Endodermal cell (in vitro differentiated cells): ENCODE measurements at regions not wholly inside any gene's neighbourhood (a gene's known extent, or its start where the extent isn't known, plus 50 kb on each side); places are given as distances from the start of the nearest gene placed in this dataset.

Source experiments
- DNase-seq: peaks from one replicate; pipeline ENCODE4 v3.0.0-alpha.2; 2017
- H3K27ac ChIP-seq: 2 replicates; pipeline ENCODE4 v1.5.1; 2013; ENCODE audit warnings: mild to moderate bottlenecking, low read depth, low read length, moderate library complexity
- H3K27me3 ChIP-seq: 2 replicates; pipeline ENCODE4 v1.6.1; 2013; ENCODE audit warnings: mild to moderate bottlenecking, low read length, moderate library complexity; ENCODE audit not compliant: insufficient read depth, control insufficient read depth, poor library complexity, severe bottlenecking
- H3K36me3 ChIP-seq: 2 replicates; pipeline ENCODE4 v1.7.0; 2013; ENCODE audit warnings: mild to moderate bottlenecking, low read length, moderate library complexity; ENCODE audit not compliant: control insufficient read depth, insufficient read depth
- H3K4me1 ChIP-seq: one replicate; pipeline ENCODE4 v1.7.0; 2013; ENCODE audit warnings: low read length; ENCODE audit not compliant: control insufficient read depth, insufficient read depth
- H3K4me3 ChIP-seq: 2 replicates; pipeline ENCODE4 v1.5.1; 2013; ENCODE audit warnings: mild to moderate bottlenecking, low read length, moderate library complexity
- H3K9ac ChIP-seq: 2 replicates; pipeline ENCODE4 v1.6.1; 2013; ENCODE audit warnings: mild to moderate bottlenecking, low read length, moderate library complexity; ENCODE audit not compliant: poor library complexity, severe bottlenecking; ENCODE audit errors: extremely low read depth
- H3K9me3 ChIP-seq: 2 replicates; pipeline ENCODE4 v1.6.1; 2013; ENCODE audit warnings: mild to moderate bottlenecking, low read length, moderate library complexity; ENCODE audit not compliant: control insufficient read depth
- H3K27ac Mint-ChIP-seq: 2 replicates; pipeline ENCODE4 v1.8.0; 2020; ENCODE audit warnings: mixed read lengths
- H3K27me3 Mint-ChIP-seq: 2 replicates; pipeline ENCODE4 v1.8.0; 2021; ENCODE audit warnings: mild to moderate bottlenecking, mixed read lengths; ENCODE audit not compliant: insufficient read depth
- H3K36me3 Mint-ChIP-seq: 2 replicates; pipeline ENCODE4 v1.8.0; 2020; ENCODE audit warnings: low read depth, mixed read lengths
- H3K4me1 Mint-ChIP-seq: 2 replicates; pipeline ENCODE4 v1.8.0; 2020; ENCODE audit warnings: mixed read lengths
- H3K4me3 Mint-ChIP-seq: 2 replicates; pipeline ENCODE4 v1.8.0; 2020; ENCODE audit warnings: mild to moderate bottlenecking, moderate library complexity, mixed read lengths
- H3K9me3 Mint-ChIP-seq: 2 replicates; pipeline ENCODE4 v1.8.0; 2020; ENCODE audit warnings: mild to moderate bottlenecking, mixed read lengths
- WGBS, 2 experiments: methylation state at CpG; one replicate each; pipeline versions ENCODE4 v1.1.5 to v1.1.7; 2013; ENCODE audit warnings: missing lambda C conversion rate in 2 of 2, mixed read lengths in 1 of 2; ENCODE audit not compliant: insufficient coverage in 1 of 2, insufficient read length in 1 of 2; 5-methylcytosine and 5-hydroxymethylcytosine counted together
- TF ChIP-seq, protein P1 (sequence below): fragments of 200-600 bp; sonication (generic); conservative IDR thresholded peaks from 2 replicates; pipeline ENCODE4 v1.5.0; 2021; ENCODE audit warnings: antibody characterized with exemption, mild to moderate bottlenecking

DNA sequence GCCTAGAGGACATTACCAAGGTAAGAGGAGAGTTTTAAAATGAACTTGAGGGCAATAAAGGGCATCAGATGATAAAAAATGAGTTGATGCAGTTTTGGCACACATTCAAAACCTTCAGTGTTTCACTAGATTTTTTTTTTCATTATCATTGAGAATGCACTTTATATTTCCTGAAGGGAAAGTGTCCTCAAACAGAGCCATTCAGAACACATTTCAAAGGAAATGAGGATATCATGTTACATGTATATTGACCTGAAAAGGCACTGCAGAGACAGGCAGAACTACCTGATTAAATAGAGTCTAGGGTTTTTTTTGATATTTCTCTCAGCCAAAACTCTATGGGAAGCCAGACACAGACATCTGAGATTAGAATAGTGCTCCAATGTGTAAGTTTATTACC is 454.0 kb downstream of the NEBL start:
- Mint-ChIP-seq H3K4me3 (no peak overlapping the region), H3K36me3 (peaks cover 4% of the 10 kb centered on the region), H3K4me1 (no peaks in the 10 kb centered on the region), H3K9me3 (peaks cover 43% of the 10 kb centered on the region), H3K27ac (no peak overlapping the region), H3K27me3 (no peaks in the 10 kb centered on the region)
- no peaks in the 10 kb centered on the region for H3K36me3 ChIP-seq
- TF ChIP-seq, protein P1, sequence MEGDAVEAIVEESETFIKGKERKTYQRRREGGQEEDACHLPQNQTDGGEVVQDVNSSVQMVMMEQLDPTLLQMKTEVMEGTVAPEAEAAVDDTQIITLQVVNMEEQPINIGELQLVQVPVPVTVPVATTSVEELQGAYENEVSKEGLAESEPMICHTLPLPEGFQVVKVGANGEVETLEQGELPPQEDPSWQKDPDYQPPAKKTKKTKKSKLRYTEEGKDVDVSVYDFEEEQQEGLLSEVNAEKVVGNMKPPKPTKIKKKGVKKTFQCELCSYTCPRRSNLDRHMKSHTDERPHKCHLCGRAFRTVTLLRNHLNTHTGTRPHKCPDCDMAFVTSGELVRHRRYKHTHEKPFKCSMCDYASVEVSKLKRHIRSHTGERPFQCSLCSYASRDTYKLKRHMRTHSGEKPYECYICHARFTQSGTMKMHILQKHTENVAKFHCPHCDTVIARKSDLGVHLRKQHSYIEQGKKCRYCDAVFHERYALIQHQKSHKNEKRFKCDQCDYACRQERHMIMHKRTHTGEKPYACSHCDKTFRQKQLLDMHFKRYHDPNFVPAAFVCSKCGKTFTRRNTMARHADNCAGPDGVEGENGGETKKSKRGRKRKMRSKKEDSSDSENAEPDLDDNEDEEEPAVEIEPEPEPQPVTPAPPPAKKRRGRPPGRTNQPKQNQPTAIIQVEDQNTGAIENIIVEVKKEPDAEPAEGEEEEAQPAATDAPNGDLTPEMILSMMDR: no peak
- H3K9me3 ChIP-seq: no peaks in the 10 kb centered on the region
- no peak overlapping the region for H3K27ac ChIP-seq
- H3K4me3 ChIP-seq: no peak overlapping the region
- H3K4me1 ChIP-seq: no peaks in the 10 kb centered on the region
- no peak overlapping the region for H3K9ac ChIP-seq
- H3K27me3 ChIP-seq: no peaks in the 10 kb centered on the region
- DNase-seq: no peak

- no peak for DNase-seq
- H3K4me1 Mint-ChIP-seq: no peaks in the 10 kb centered on the region
- H3K36me3 ChIP-seq: no peaks in the 10 kb centered on the region
- H3K9ac ChIP-seq: no peak overlapping the region
- H3K4me1 ChIP-seq: no peaks in the 10 kb centered on the region
- TF ChIP-seq, protein P1: no peak
- H3K36me3 Mint-ChIP-seq: peaks cover 4% of the 10 kb centered on the region
- no peaks in the 10 kb centered on the region for H3K27me3 ChIP-seq
- H3K9me3 ChIP-seq: peaks cover 21% of the 10 kb centered on the region
- peaks cover 28% of the 10 kb centered on the region for H3K9me3 Mint-ChIP-seq
- H3K27ac ChIP-seq: no peak overlapping the region
- H3K4me3 Mint-ChIP-seq: no peak overlapping the region
- H3K27ac Mint-ChIP-seq: no peak overlapping the region
- WGBS, 2 experiments: 89 to 100% methylated on average over 1 to 2 of the region's 2 CpGs
- no peaks in the 10 kb centered on the region for H3K27me3 Mint-ChIP-seq
- H3K4me3 ChIP-seq: no peak overlapping the region
These were observed 467.4 kb downstream of the NEBL start for GRCh38 chr10:20429742-20430141.

- WGBS, 2 experiments: 100% methylated on average over 1 of the region's 1 CpG; no CpG with 5 or more reads in 1 of the 2 experiments
- TF ChIP-seq, protein P1: no peak
These were observed 469.3 kb downstream of the NEBL start for GRCh38 chr10:20427821-20428220.

More at GRCh38 chr10:20427821-20428220, 469.3 kb downstream of the NEBL start:
- no peaks in the 10 kb centered on the region for H3K36me3 ChIP-seq
- no peak for DNase-seq
- Mint-ChIP-seq H3K27me3 (no peaks in the 10 kb centered on the region), H3K36me3 (peaks cover 4% of the 10 kb centered on the region), H3K4me1 (no peaks in the 10 kb centered on the region), H3K4me3 (no peak overlapping the region), H3K9me3 (peaks cover 36% of the 10 kb centered on the region), H3K27ac (no peak overlapping the region)
- H3K9me3 ChIP-seq: peaks cover 23% of the 10 kb centered on the region
- H3K27ac ChIP-seq: no peak overlapping the region
- H3K27me3 ChIP-seq: no peaks in the 10 kb centered on the region
- H3K9ac ChIP-seq: no peak overlapping the region
- no peak overlapping the region for H3K4me3 ChIP-seq
- H3K4me1 ChIP-seq: no peaks in the 10 kb centered on the region
